Natural killer cell (primary cell): ENCODE measurements at regions not wholly inside any gene's neighbourhood (a gene's known extent, or its start where the extent isn't known, plus 50 kb on each side); places are given as distances from the start of the nearest gene placed in this dataset.
"Not testable (repeated sequence)": the region's sequence is repeated elsewhere in the genome, so short reads cannot be mapped to it uniquely, and the experiment has no call there.

Experiments
- ATAC-seq, 3 donors: fragments of 150-1000 bp in 2 of 3; fragments of 200-7000 bp in 1 of 3; cut with Tn5 transposase; 1 replicate in 1 of 3; 2 replicates in 2 of 3; pipeline ENCODE4 v1.10.0; 2021; ENCODE audit warnings: mild to moderate bottlenecking in 2 of 3, moderate library complexity in 2 of 3
- DNase-seq, 2 donors: peaks; one replicate each; pipeline versions ENCODE4 v3.0.0 to v3.0.0-alpha.2; 2013 to 2021; ENCODE audit warnings: mixed read lengths in 1 of 2
- H3K27ac ChIP-seq: one replicate; pipeline ENCODE4 v1.5.1; 2013; ENCODE audit warnings: mild to moderate bottlenecking, low read length
- H3K27me3 ChIP-seq: one replicate; pipeline ENCODE4 v1.6.1; 2013; ENCODE audit warnings: low read length; ENCODE audit not compliant: control insufficient read depth, insufficient read depth
- H3K36me3 ChIP-seq: one replicate; pipeline ENCODE4 v1.6.1; 2013; ENCODE audit warnings: low read length; ENCODE audit not compliant: control insufficient read depth, insufficient read depth
- H3K4me1 ChIP-seq: one replicate; pipeline ENCODE4 v1.6.1; 2013; ENCODE audit warnings: low read length; ENCODE audit not compliant: control insufficient read depth, insufficient read depth
- H3K4me3 ChIP-seq: one replicate; pipeline ENCODE4 v1.5.1; 2013; ENCODE audit warnings: low read length
- H3K9me3 ChIP-seq: one replicate; pipeline ENCODE4 v1.6.1; 2013; ENCODE audit warnings: low read length; ENCODE audit not compliant: control insufficient read depth, insufficient read depth
- H3K27ac Mint-ChIP-seq, 2 donors: one replicate each; pipeline ENCODE4 v1.8.0; 2022; ENCODE audit warnings: mild to moderate bottlenecking in 2 of 2, mixed read lengths in 2 of 2, moderate library complexity in 1 of 2
- H3K27me3 Mint-ChIP-seq, 2 donors: one replicate each; pipeline ENCODE4 v1.8.0; 2022; ENCODE audit warnings: low read depth in 2 of 2, mixed read lengths in 2 of 2
- H3K36me3 Mint-ChIP-seq: one replicate; pipeline ENCODE4 v1.8.0; 2022; ENCODE audit warnings: mixed read lengths
- H3K4me1 Mint-ChIP-seq, 2 donors: one replicate each; pipeline ENCODE4 v1.8.0; 2022; ENCODE audit warnings: mixed read lengths in 2 of 2
- H3K4me3 Mint-ChIP-seq: one replicate; pipeline ENCODE4 v1.8.0; 2022; ENCODE audit warnings: mild to moderate bottlenecking, moderate library complexity, mixed read lengths
- H3K9me3 Mint-ChIP-seq, 2 donors: one replicate each; pipeline ENCODE4 v1.8.0; 2022; ENCODE audit warnings: mixed read lengths in 2 of 2
- CTCF ChIP-seq: fragments of 200-600 bp; IDR thresholded peaks from one replicate; pipeline ENCODE4 v1.8.0; 2022; ENCODE audit warnings: antibody characterized with exemption
- WGBS: methylation state at CpG from one replicate; pipeline ENCODE4 v1.1.7; 2013; ENCODE audit warnings: missing lambda C conversion rate; ENCODE audit not compliant: insufficient coverage; 5-methylcytosine and 5-hydroxymethylcytosine counted together
- intact Hi-C: fragments of 100-400 bp; cut with micrococcal nuclease; formaldehyde crosslinking; loops from one replicate; pipeline ENCODE4 v1.14.2; 2022

GRCh38 chr20:30503992-30504570 lies 753.4 kb upstream of the DEFB115 start:
- no peak for DNase-seq
- no peak for ATAC-seq
- H3K36me3 ChIP-seq = no peaks in the 10 kb centered on the region
- H3K27me3 ChIP-seq = no peaks in the 10 kb centered on the region
- H3K4me1 Mint-ChIP-seq = no peaks in the 10 kb centered on the region
- intact Hi-C loops = no loop called here
- no peak overlapping the region for H3K27ac Mint-ChIP-seq
- no peak overlapping the region for H3K4me3 Mint-ChIP-seq
- peaks cover 6 to 8% of the 10 kb centered on the region in 2 donors for H3K9me3 Mint-ChIP-seq
- no peak overlapping the region for H3K4me3 ChIP-seq
- no peaks in the 10 kb centered on the region for H3K36me3 Mint-ChIP-seq
- no peaks in the 10 kb centered on the region for H3K27me3 Mint-ChIP-seq
- peaks cover 2% of the 10 kb centered on the region for H3K4me1 ChIP-seq
- no peaks in the 10 kb centered on the region for H3K9me3 ChIP-seq
- WGBS = 78% methylated on average over 3 of the region's 3 CpGs
- no peak overlapping the region for H3K27ac ChIP-seq
- no peak for TF ChIP-seq CTCF

- no peak overlapping the region for H3K4me3 ChIP-seq
- no peaks in the 10 kb centered on the region for H3K36me3 ChIP-seq
- H3K4me1 ChIP-seq = no peaks in the 10 kb centered on the region
- no peaks in the 10 kb centered on the region for H3K27me3 ChIP-seq
- DNase-seq = no peak
- WGBS = 95% methylated on average over 8 of the region's 9 CpGs
- Mint-ChIP-seq H3K9me3 (peaks cover 14 to 15% of the 10 kb centered on the region in 2 donors), H3K4me1 (no peaks in the 10 kb centered on the region), H3K27ac (no peak overlapping the region), H3K27me3 (no peaks in the 10 kb centered on the region), H3K36me3 (peaks cover under 1% of the 10 kb centered on the region), H3K4me3 (no peak overlapping the region)
- intact Hi-C loops = no loop called here
- no peak for TF ChIP-seq CTCF
- no peak overlapping the region for H3K27ac ChIP-seq
- H3K9me3 ChIP-seq = peaks cover 5% of the 10 kb centered on the region
- ATAC-seq = no peak
These were observed 751.9 kb upstream of the DEFB115 start for GRCh38 chr20:30505566-30505965.

- peaks cover 9% of the 10 kb centered on the region for H3K9me3 ChIP-seq
- H3K27ac ChIP-seq = no peak overlapping the region
- Mint-ChIP-seq H3K27me3 (no peaks in the 10 kb centered on the region), H3K4me1 (no peaks in the 10 kb centered on the region), H3K4me3 (no peak overlapping the region), H3K36me3 (peaks cover 6% of the 10 kb centered on the region), H3K27ac (no peak overlapping the region), H3K9me3 (peaks cover 14 to 17% of the 10 kb centered on the region in 2 donors)
- no peak for TF ChIP-seq CTCF
- no peaks in the 10 kb centered on the region for H3K4me1 ChIP-seq
- no peak for DNase-seq
- H3K36me3 ChIP-seq = no peaks in the 10 kb centered on the region
- H3K27me3 ChIP-seq = no peaks in the 10 kb centered on the region
- ATAC-seq = no peak
- intact Hi-C loops = no loop called here
- no peak overlapping the region for H3K4me3 ChIP-seq
- 86% methylated on average over 9 of the region's 18 CpGs for WGBS
These were observed 751.4 kb upstream of the DEFB115 start for GRCh38 chr20:30506100-30506499.

GRCh38 chr20:30508382-30508781 lies 749.1 kb upstream of the DEFB115 start:
- 98% methylated on average over 20 of the region's 21 CpGs for WGBS
- H3K4me1 ChIP-seq, H3K36me3 ChIP-seq, H3K4me3 ChIP-seq, H3K27ac ChIP-seq, DNase-seq, H3K27me3 Mint-ChIP-seq, intact Hi-C loops, H3K27me3 ChIP-seq, H3K4me1 Mint-ChIP-seq, H3K36me3 Mint-ChIP-seq, H3K4me3 Mint-ChIP-seq, H3K27ac Mint-ChIP-seq, ATAC-seq: not testable (repeated sequence)
- H3K9me3 ChIP-seq = peaks cover 17% of the 10 kb centered on the region
- H3K9me3 Mint-ChIP-seq = peaks cover 14 to 17% of the 10 kb centered on the region in 2 donors
